WTC11 (cell line): ENCODE measurements at regions not wholly inside any gene's neighbourhood (a gene's known extent, or its start where the extent isn't known, plus 50 kb on each side); places are given as distances from the start of the nearest gene placed in this dataset.

Experiments used
- ATAC-seq: fragments of 200-7000 bp; cut with Tn5 transposase; 2 replicates; pipeline ENCODE4 v1.10.0; 2021; ENCODE audit warnings: mild to moderate bottlenecking, moderate library complexity
- CTCF ChIA-PET: fragments of 300-600 bp; sonication (Branson Sonifier 250); formaldehyde crosslinking; loops from one replicate; lab custom pipeline; 2021; ENCODE audit warnings: antibody characterized with exemption; lab: Charles Lee
- POLR2A ChIA-PET: fragments of 350-600 bp; sonication (Branson Sonifier 250); formaldehyde crosslinking; loops from one replicate; lab custom pipeline; 2021; ENCODE audit warnings: antibody characterized with exemption; lab: Charles Lee
- DNase-seq: peaks from one replicate; pipeline ENCODE4 v3.0.0; 2021; ENCODE audit warnings: low spot score
- H3K27ac Mint-ChIP-seq: 2 replicates; pipeline ENCODE4 v1.8.0; 2021; ENCODE audit warnings: mixed read lengths
- H3K27me3 Mint-ChIP-seq: 2 replicates; pipeline ENCODE4 v1.8.0; 2021; ENCODE audit warnings: low read depth, mild to moderate bottlenecking, moderate library complexity, mixed read lengths
- H3K36me3 Mint-ChIP-seq: 2 replicates; pipeline ENCODE4 v1.8.0; 2021; ENCODE audit warnings: mixed read lengths
- H3K4me1 Mint-ChIP-seq: 2 replicates; pipeline ENCODE4 v1.8.0; 2022; ENCODE audit warnings: mixed read lengths
- H3K4me3 Mint-ChIP-seq: 2 replicates; pipeline ENCODE4 v1.8.0; 2021; ENCODE audit warnings: mild to moderate bottlenecking, moderate library complexity, mixed read lengths
- H3K9me3 Mint-ChIP-seq: 2 replicates; pipeline ENCODE4 v1.8.0; 2021; ENCODE audit warnings: mixed read lengths
- AR ChIP-seq: fragments of 250-450 bp; sonication (Bioruptor Pico); IDR thresholded peaks from 2 replicates; pipeline ENCODE4 v1.9.0; 2021; ENCODE audit warnings: mild to moderate bottlenecking
- CREB1 ChIP-seq: sonication (generic); formaldehyde crosslinking; IDR thresholded peaks from 2 replicates; pipeline ENCODE4 v1.8.0; 2023; ENCODE audit warnings: mild to moderate bottlenecking, missing genetic modification reagents
- ELF4 ChIP-seq: sonication (generic); formaldehyde crosslinking; IDR thresholded peaks from 2 replicates; pipeline ENCODE4 v1.8.1; 2022; ENCODE audit warnings: low read depth, mild to moderate bottlenecking, moderate library complexity, missing genetic modification reagents
- FOXJ3 ChIP-seq: sonication (generic); formaldehyde crosslinking; IDR thresholded peaks from 2 replicates; pipeline ENCODE4 v1.9.0; 2021; ENCODE audit warnings: missing genetic modification reagents, mild to moderate bottlenecking, borderline replicate concordance
- FOXP1 ChIP-seq: sonication (generic); formaldehyde crosslinking; IDR thresholded peaks from 2 replicates; pipeline ENCODE4 v1.8.0; 2022; ENCODE audit warnings: missing genetic modification reagents, mild to moderate bottlenecking, moderate library complexity, borderline replicate concordance
- HMGXB4 ChIP-seq: sonication (generic); formaldehyde crosslinking; IDR thresholded peaks from 2 replicates; pipeline ENCODE4 v1.8.1; 2023; ENCODE audit warnings: mild to moderate bottlenecking, moderate library complexity, missing genetic modification reagents
- IRF1 ChIP-seq: sonication (generic); formaldehyde crosslinking; IDR thresholded peaks from 2 replicates; pipeline ENCODE4 v1.8.0; 2023; ENCODE audit warnings: missing genetic modification reagents
- KAT7 ChIP-seq: sonication (generic); formaldehyde crosslinking; IDR thresholded peaks from 2 replicates; pipeline ENCODE4 v1.8.1; 2023; ENCODE audit warnings: missing genetic modification reagents, mild to moderate bottlenecking, borderline replicate concordance
- MAX ChIP-seq: sonication (generic); formaldehyde crosslinking; IDR thresholded peaks from 2 replicates; pipeline ENCODE4 v1.8.0; 2022; ENCODE audit warnings: mild to moderate bottlenecking, missing genetic modification reagents
- NFE2L1 ChIP-seq: sonication (generic); formaldehyde crosslinking; IDR thresholded peaks from 2 replicates; pipeline ENCODE4 v1.8.1; 2023; ENCODE audit warnings: missing genetic modification reagents
- RELA ChIP-seq: sonication (generic); formaldehyde crosslinking; IDR thresholded peaks from 2 replicates; pipeline ENCODE4 v1.8.1; 2022; ENCODE audit warnings: missing genetic modification reagents, mild to moderate bottlenecking, borderline replicate concordance
- SMAD4 ChIP-seq: sonication (generic); formaldehyde crosslinking; IDR thresholded peaks from 2 replicates; pipeline ENCODE4 v1.8.0; 2022; ENCODE audit warnings: mild to moderate bottlenecking, missing genetic modification reagents
- SOX15 ChIP-seq: fragments of 250-450 bp; sonication (Bioruptor Pico); IDR thresholded peaks from 2 replicates; pipeline ENCODE4 v1.9.0; 2021; ENCODE audit warnings: mild to moderate bottlenecking
- TCF7 ChIP-seq: sonication (generic); formaldehyde crosslinking; IDR thresholded peaks from 2 replicates; pipeline ENCODE4 v1.8.0; 2022; ENCODE audit warnings: mild to moderate bottlenecking, low read depth, missing genetic modification reagents, moderate library complexity
- ZNF121 ChIP-seq: sonication (generic); formaldehyde crosslinking; IDR thresholded peaks from 2 replicates; pipeline ENCODE4 v1.8.0; 2023; ENCODE audit warnings: missing genetic modification reagents
- TF ChIP-seq, protein P1 (sequence below): fragments of 250-450 bp; sonication (Bioruptor Pico); IDR thresholded peaks from 2 replicates; pipeline ENCODE4 v1.9.0; 2021; ENCODE audit warnings: mild to moderate bottlenecking, borderline replicate concordance
- TF ChIP-seq, protein P2 (sequence below): sonication (generic); formaldehyde crosslinking; IDR thresholded peaks from 2 replicates; pipeline ENCODE4 v1.8.1; 2023; ENCODE audit warnings: mild to moderate bottlenecking, missing genetic modification reagents, moderate library complexity
- TF ChIP-seq, protein P3 (sequence below): sonication (generic); formaldehyde crosslinking; conservative IDR thresholded peaks from 2 replicates; pipeline ENCODE4 v1.8.1; 2022; ENCODE audit warnings: mild to moderate bottlenecking, missing genetic modification reagents
- TF ChIP-seq, protein P4 (sequence below): sonication (generic); formaldehyde crosslinking; IDR thresholded peaks from 2 replicates; pipeline ENCODE4 v1.8.1; 2023; ENCODE audit warnings: mild to moderate bottlenecking, missing genetic modification reagents, moderate library complexity

DNA sequence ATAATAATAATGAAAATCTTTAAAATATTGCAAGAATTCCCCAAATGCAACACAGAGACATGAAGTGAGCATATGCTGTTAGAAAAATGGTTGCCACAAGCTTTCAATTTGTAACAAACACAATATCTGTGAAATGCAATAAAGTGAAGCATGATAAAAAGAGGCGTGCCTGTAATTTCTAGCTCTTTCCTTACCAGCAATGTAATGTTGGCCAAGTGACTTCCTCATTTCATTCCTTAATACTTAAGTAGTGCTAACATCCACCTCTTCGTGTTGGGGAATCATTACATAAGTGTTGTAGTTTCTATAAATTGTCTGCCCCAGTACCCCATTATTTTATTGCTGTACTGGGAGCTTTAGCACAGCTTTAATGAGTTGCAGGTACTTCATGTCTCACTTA lies 1192.0 kb upstream of the CDH8 start (continued):
- no peak for TF ChIP-seq IRF1 (CRISPR knock-in tag)
- no peak for TF ChIP-seq FOXJ3 (CRISPR knock-in tag)
- TF ChIP-seq RELA (CRISPR knock-in tag), result no peak
- no peak for TF ChIP-seq CREB1 (CRISPR knock-in tag)
- TF ChIP-seq, protein P1, sequence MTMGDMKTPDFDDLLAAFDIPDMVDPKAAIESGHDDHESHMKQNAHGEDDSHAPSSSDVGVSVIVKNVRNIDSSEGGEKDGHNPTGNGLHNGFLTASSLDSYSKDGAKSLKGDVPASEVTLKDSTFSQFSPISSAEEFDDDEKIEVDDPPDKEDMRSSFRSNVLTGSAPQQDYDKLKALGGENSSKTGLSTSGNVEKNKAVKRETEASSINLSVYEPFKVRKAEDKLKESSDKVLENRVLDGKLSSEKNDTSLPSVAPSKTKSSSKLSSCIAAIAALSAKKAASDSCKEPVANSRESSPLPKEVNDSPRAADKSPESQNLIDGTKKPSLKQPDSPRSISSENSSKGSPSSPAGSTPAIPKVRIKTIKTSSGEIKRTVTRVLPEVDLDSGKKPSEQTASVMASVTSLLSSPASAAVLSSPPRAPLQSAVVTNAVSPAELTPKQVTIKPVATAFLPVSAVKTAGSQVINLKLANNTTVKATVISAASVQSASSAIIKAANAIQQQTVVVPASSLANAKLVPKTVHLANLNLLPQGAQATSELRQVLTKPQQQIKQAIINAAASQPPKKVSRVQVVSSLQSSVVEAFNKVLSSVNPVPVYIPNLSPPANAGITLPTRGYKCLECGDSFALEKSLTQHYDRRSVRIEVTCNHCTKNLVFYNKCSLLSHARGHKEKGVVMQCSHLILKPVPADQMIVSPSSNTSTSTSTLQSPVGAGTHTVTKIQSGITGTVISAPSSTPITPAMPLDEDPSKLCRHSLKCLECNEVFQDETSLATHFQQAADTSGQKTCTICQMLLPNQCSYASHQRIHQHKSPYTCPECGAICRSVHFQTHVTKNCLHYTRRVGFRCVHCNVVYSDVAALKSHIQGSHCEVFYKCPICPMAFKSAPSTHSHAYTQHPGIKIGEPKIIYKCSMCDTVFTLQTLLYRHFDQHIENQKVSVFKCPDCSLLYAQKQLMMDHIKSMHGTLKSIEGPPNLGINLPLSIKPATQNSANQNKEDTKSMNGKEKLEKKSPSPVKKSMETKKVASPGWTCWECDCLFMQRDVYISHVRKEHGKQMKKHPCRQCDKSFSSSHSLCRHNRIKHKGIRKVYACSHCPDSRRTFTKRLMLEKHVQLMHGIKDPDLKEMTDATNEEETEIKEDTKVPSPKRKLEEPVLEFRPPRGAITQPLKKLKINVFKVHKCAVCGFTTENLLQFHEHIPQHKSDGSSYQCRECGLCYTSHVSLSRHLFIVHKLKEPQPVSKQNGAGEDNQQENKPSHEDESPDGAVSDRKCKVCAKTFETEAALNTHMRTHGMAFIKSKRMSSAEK, result no peak
- TF ChIP-seq, protein P2, sequence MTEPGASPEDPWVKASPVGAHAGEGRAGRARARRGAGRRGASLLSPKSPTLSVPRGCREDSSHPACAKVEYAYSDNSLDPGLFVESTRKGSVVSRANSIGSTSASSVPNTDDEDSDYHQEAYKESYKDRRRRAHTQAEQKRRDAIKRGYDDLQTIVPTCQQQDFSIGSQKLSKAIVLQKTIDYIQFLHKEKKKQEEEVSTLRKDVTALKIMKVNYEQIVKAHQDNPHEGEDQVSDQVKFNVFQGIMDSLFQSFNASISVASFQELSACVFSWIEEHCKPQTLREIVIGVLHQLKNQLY (CRISPR knock-in tag), result no peak
- no peak for TF ChIP-seq ELF4 (CRISPR knock-in tag)
- no peak for TF ChIP-seq TCF7
- TF ChIP-seq, protein P3, sequence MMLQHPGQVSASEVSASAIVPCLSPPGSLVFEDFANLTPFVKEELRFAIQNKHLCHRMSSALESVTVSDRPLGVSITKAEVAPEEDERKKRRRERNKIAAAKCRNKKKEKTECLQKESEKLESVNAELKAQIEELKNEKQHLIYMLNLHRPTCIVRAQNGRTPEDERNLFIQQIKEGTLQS, result no peak
- TF ChIP-seq KAT7 (CRISPR knock-in tag), result no peak
- no peak for TF ChIP-seq FOXP1 (CRISPR knock-in tag)
- no peak for TF ChIP-seq MAX (CRISPR knock-in tag)

DNA sequence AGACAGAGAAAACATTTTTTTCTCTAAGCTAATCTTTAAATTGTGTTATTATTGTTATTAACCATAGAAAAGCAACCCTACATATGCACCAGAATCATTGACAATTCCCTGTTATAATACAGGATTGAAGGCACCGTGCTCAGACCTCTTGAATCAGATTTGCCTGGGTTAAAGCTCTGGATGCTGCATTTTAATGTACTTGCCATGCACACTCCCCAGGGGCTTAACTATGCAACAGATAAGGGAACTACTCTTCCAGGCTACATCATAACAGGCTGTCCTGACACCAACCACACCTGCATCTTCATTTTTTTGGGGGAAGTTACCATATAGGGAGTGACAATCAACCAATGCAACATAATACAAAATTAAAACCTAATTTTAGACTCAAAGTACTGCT lies 1187.6 kb upstream of the CDH8 start:
- H3K9me3 Mint-ChIP-seq, result peaks cover 4% of the 10 kb centered on the region; the same call in 1 of the 2 replicates
- no peak for TF ChIP-seq SOX15 (CRISPR knock-in tag)
- no peak for TF ChIP-seq CREB1 (CRISPR knock-in tag)
- TF ChIP-seq ELF4 (CRISPR knock-in tag), result no peak
- no peaks in the 10 kb centered on the region for H3K36me3 Mint-ChIP-seq
- no peak for ATAC-seq
- ChIA-PET CTCF (no interaction called here), POLR2A (no interaction called here)
- H3K4me3 Mint-ChIP-seq, result no peak overlapping the region
- H3K27ac Mint-ChIP-seq, result no peak overlapping the region
- no peaks in the 10 kb centered on the region for H3K4me1 Mint-ChIP-seq
- DNase-seq, result no peak
- H3K27me3 Mint-ChIP-seq, result no peaks in the 10 kb centered on the region

GRCh38 chr16:63216696-63217423 lies 1180.6 kb upstream of the CDH8 start:
- CTCF ChIA-PET, result no interaction called here
- H3K27ac Mint-ChIP-seq, result no peak overlapping the region
- 0 out of 2 replicates have a peak, but pooled peaks cover 2% of the 10 kb centered on the region for H3K27me3 Mint-ChIP-seq
- DNase-seq, result no peak
- no peaks in the 10 kb centered on the region for H3K36me3 Mint-ChIP-seq
- peaks cover under 1% of the 10 kb centered on the region; the same call in 1 of the 2 replicates for H3K9me3 Mint-ChIP-seq
- POLR2A ChIA-PET, result no interaction called here
- no peak for ATAC-seq
- no peak overlapping the region for H3K4me3 Mint-ChIP-seq
- H3K4me1 Mint-ChIP-seq, result peaks cover 10% of the 10 kb centered on the region
- TF ChIP-seq HMGXB4 (CRISPR knock-in tag) (no peak), NFE2L1 (CRISPR knock-in tag) (no peak), ZNF121 (CRISPR knock-in tag) (no peak), AR (CRISPR knock-in tag) (no peak), MAX (CRISPR knock-in tag) (no peak), SMAD4 (CRISPR knock-in tag) (no peak)
- TF ChIP-seq, protein P4, sequence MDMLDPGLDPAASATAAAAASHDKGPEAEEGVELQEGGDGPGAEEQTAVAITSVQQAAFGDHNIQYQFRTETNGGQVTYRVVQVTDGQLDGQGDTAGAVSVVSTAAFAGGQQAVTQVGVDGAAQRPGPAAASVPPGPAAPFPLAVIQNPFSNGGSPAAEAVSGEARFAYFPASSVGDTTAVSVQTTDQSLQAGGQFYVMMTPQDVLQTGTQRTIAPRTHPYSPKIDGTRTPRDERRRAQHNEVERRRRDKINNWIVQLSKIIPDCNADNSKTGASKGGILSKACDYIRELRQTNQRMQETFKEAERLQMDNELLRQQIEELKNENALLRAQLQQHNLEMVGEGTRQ (CRISPR knock-in tag), result no peak
